Uterus (tissue), 3 donors: ENCODE measurements at regions not wholly inside any gene's neighbourhood (a gene's known extent, or its start where the extent isn't known, plus 50 kb on each side); places are given as distances from the start of the nearest gene placed in this dataset.

Experiments used
- DNase-seq, 2 donors: peaks; one replicate each; pipeline ENCODE4 v3.0.0-alpha.2; 2019 to 2020
- H3K27ac ChIP-seq, 2 donors: fragments of 200-600 bp; sonication (generic); 1 replicate in 1 of 2; 2 replicates in 1 of 2; pipeline ENCODE4 v1.5.1; 2016 to 2018
- H3K27me3 ChIP-seq, 2 donors: fragments of 200-600 bp; sonication (generic); one replicate each; pipeline ENCODE4 v1.5.1; 2018 to 2019; ENCODE audit warnings: control low read depth in 1 of 2
- H3K36me3 ChIP-seq, 2 donors: fragments of 200-600 bp; sonication (generic); one replicate each; pipeline ENCODE4 v1.5.1; 2019; ENCODE audit warnings: control low read depth in 1 of 2
- H3K4me1 ChIP-seq, 2 donors: fragments of 200-600 bp; sonication (generic); one replicate each; pipeline ENCODE4 v1.5.1; 2018 to 2019; ENCODE audit warnings: control low read depth in 1 of 2
- H3K4me3 ChIP-seq, 2 donors: fragments of 200-600 bp; sonication (generic); 1 replicate in 1 of 2; 2 replicates in 1 of 2; pipeline ENCODE4 v1.5.1; 2018 to 2019; ENCODE audit warnings: mild to moderate bottlenecking in 1 of 2
- H3K9me3 ChIP-seq, 2 donors: fragments of 200-600 bp; sonication (generic); one replicate each; pipeline ENCODE4 v1.5.1; 2019; ENCODE audit warnings: control low read depth in 1 of 2
- CTCF ChIP-seq, 4 experiments: fragments of 200-600 bp in 2 of 4; fragments of 450-650 bp in 2 of 4; sonication (generic) in 2 of 4; IDR thresholded peaks; one replicate each; pipeline ENCODE4 v1.5.1; 2016 to 2019; ENCODE audit warnings: antibody characterized with exemption in 4 of 4, mild to moderate bottlenecking in 2 of 4, moderate library complexity in 1 of 4
- POLR2A ChIP-seq, 2 donors: fragments of 450-650 bp; IDR thresholded peaks; one replicate each; pipeline ENCODE4 v1.6.1; 2016; ENCODE audit warnings: antibody characterized with exemption in 2 of 2, mild to moderate bottlenecking in 1 of 2, moderate library complexity in 1 of 2
- intact Hi-C: fragments of 100-400 bp; cut with DNase I; formaldehyde crosslinking; loops from one replicate; pipeline ENCODE4 v1.15.1; 2023; ENCODE audit warnings: low total_unique reads
- donor health status: DM: yes; HTN: yes; CAD: no.

DNA sequence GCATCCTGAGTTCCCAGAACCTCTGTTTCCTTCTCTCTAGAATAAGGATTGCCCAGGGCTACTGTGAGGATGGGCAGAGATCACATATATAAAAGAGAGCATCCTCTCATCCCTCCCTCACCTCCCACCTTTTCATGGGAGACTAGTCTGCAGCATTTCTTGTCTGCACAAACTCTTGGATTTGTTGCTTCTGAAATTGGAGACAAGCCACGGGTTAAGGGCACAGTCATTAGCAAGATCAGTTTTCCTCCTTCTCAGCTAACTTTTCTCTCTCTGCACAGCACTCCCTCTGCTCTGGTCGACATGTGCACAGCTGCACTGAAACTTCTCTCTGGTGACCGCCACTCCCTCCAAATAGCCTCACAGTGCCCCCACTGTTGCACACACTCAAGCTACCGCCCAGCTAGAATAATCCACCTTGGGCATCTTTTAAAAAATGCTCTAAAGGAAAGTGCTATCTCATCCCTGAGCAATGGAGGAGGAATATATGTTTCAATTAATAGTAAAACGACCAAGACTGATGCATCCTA is 50.9 kb upstream of the DUSP22 start:
- H3K4me1 ChIP-seq = no peaks in the 10 kb centered on the region
- peaks cover 0 to 5% of the 10 kb centered on the region in 2 donors for H3K9me3 ChIP-seq
- DNase-seq = no peak
- H3K27ac ChIP-seq = no peak overlapping the region
- no peaks in the 10 kb centered on the region for H3K27me3 ChIP-seq
- intact Hi-C loops = no loop called here
- no peaks in the 10 kb centered on the region for H3K36me3 ChIP-seq
- no peak overlapping the region for H3K4me3 ChIP-seq
- no peak for TF ChIP-seq CTCF (IDR thresholded peaks at IDR 0.05)
- no peak for TF ChIP-seq POLR2A (IDR thresholded peaks at IDR 0.05)
